Activated CD4-positive, alpha-beta T cell treated with anti-CD3 and anti-CD28 coated beads for 36 hours (primary cell): ENCODE measurements at regions not wholly inside any gene's neighbourhood (a gene's known extent, or its start where the extent isn't known, plus 50 kb on each side); places are given as distances from the start of the nearest gene placed in this dataset.

Experiments used
- ATAC-seq: fragments of 200-7000 bp; cut with Tn5 transposase; one replicate; pipeline ENCODE4 v1.10.0; 2021; ENCODE audit warnings: mild to moderate bottlenecking, moderate library complexity
- CTCF ChIA-PET: fragments of 350-600 bp; sonication (Branson Sonifier 250); formaldehyde crosslinking; loops from one replicate; lab custom pipeline; 2021; ENCODE audit warnings: antibody characterized with exemption; lab: Charles Lee
- POLR2A ChIA-PET: fragments of 350-600 bp; sonication (Branson Sonifier 250); formaldehyde crosslinking; loops from one replicate; lab custom pipeline; 2021; ENCODE audit warnings: antibody characterized with exemption, inconsistent platforms; lab: Charles Lee
- DNase-seq: peaks from one replicate; pipeline ENCODE4 v3.0.0-alpha.2; 2020
- H3K27ac Mint-ChIP-seq: one replicate; pipeline ENCODE4 v1.8.0; 2021; ENCODE audit warnings: mixed read lengths
- H3K27me3 Mint-ChIP-seq: one replicate; pipeline ENCODE4 v1.8.0; 2021; ENCODE audit warnings: mixed read lengths
- H3K36me3 Mint-ChIP-seq: one replicate; pipeline ENCODE4 v1.8.0; 2021; ENCODE audit warnings: low read depth, mixed read lengths
- H3K4me1 Mint-ChIP-seq: one replicate; pipeline ENCODE4 v1.8.0; 2021; ENCODE audit warnings: mixed read lengths
- H3K4me3 Mint-ChIP-seq: one replicate; pipeline ENCODE4 v1.8.0; 2021; ENCODE audit warnings: mild to moderate bottlenecking, moderate library complexity, mixed read lengths
- H3K9me3 Mint-ChIP-seq: one replicate; pipeline ENCODE4 v1.8.0; 2021; ENCODE audit warnings: low read depth, mixed read lengths
- intact Hi-C, 2 experiments: fragments of 100-400 bp; cut with DNase I in 1 of 2; cut with micrococcal nuclease in 1 of 2; formaldehyde crosslinking; loops; one replicate each; pipeline versions ENCODE4 v1.14.2 to v1.15.1; 2022 to 2024; cut with DNase I, micrococcal nuclease

GRCh38 chr10:61164458-61165160 lies 220.6 kb upstream of the RHOBTB1 start:
- H3K27me3 Mint-ChIP-seq, result no peaks in the 10 kb centered on the region
- intact Hi-C loops, result no loop called here
- ATAC-seq, result no peak
- no peak overlapping the region for H3K27ac Mint-ChIP-seq
- no peaks in the 10 kb centered on the region for H3K4me1 Mint-ChIP-seq
- ChIA-PET CTCF (no interaction called here), POLR2A (no interaction called here)
- no peak overlapping the region for H3K4me3 Mint-ChIP-seq
- H3K9me3 Mint-ChIP-seq, result peaks cover 3% of the 10 kb centered on the region
- DNase-seq, result no peak
- H3K36me3 Mint-ChIP-seq, result no peaks in the 10 kb centered on the region

GRCh38 chr10:61163403-61163802 lies 219.4 kb upstream of the RHOBTB1 start:
- ChIA-PET POLR2A (no interaction called here), CTCF (interaction anchor here (0.8 kb wide), 1 partner anchor 23 kb away, joined by 3 read pairs; no protein-coding TSS in a partner anchor)
- Mint-ChIP-seq H3K4me3 (no peak overlapping the region), H3K4me1 (no peaks in the 10 kb centered on the region), H3K27me3 (no peaks in the 10 kb centered on the region), H3K36me3 (no peaks in the 10 kb centered on the region), H3K9me3 (no peaks in the 10 kb centered on the region), H3K27ac (no peak overlapping the region)
- DNase-seq, result no peak
- no peak for ATAC-seq
- intact Hi-C loops, result no loop called here

- Mint-ChIP-seq H3K27me3 (peaks cover 3% of the 10 kb centered on the region), H3K9me3 (no peaks in the 10 kb centered on the region), H3K36me3 (no peaks in the 10 kb centered on the region), H3K4me3 (no peak overlapping the region), H3K27ac (no peak overlapping the region), H3K4me1 (no peaks in the 10 kb centered on the region)
- ATAC-seq, result no peak
- POLR2A ChIA-PET, result interaction anchor here (0.5 kb wide), 1 partner anchor 265 kb away, joined by 3 read pairs; no protein-coding TSS in a partner anchor
- intact Hi-C loops, result no loop called here
- CTCF ChIA-PET, result no interaction called here
- DNase-seq, result no peak
These were observed 216.3 kb upstream of the RHOBTB1 start for GRCh38 chr10:61160253-61160652.

GRCh38 chr10:61159253-61159652 lies 215.3 kb upstream of the RHOBTB1 start:
- H3K4me3 Mint-ChIP-seq, result no peak overlapping the region
- ATAC-seq (no peak), DNase-seq (no peak)
- ChIA-PET POLR2A (no interaction called here), CTCF (interaction anchor here (0.8 to 0.9 kb wide), 2 partner anchors 322 to 368 kb away, joined by 3 read pairs; no protein-coding TSS in a partner anchor)
- intact Hi-C loops, result no loop called here
- H3K36me3 Mint-ChIP-seq, result no peaks in the 10 kb centered on the region
- H3K27ac Mint-ChIP-seq, result no peak overlapping the region
- no peaks in the 10 kb centered on the region for H3K4me1 Mint-ChIP-seq
- no peaks in the 10 kb centered on the region for H3K9me3 Mint-ChIP-seq
- peaks cover 5% of the 10 kb centered on the region for H3K27me3 Mint-ChIP-seq

GRCh38 chr10:61157182-61157581 lies 213.2 kb upstream of the RHOBTB1 start:
- H3K27me3 Mint-ChIP-seq, result peaks cover 5% of the 10 kb centered on the region
- H3K9me3 Mint-ChIP-seq, result no peaks in the 10 kb centered on the region
- no peaks in the 10 kb centered on the region for H3K4me1 Mint-ChIP-seq
- ATAC-seq (no peak), DNase-seq (no peak)
- no peak overlapping the region for H3K27ac Mint-ChIP-seq
- intact Hi-C loops, result no loop called here
- no peak overlapping the region for H3K4me3 Mint-ChIP-seq
- no peaks in the 10 kb centered on the region for H3K36me3 Mint-ChIP-seq
- ChIA-PET CTCF (no interaction called here), POLR2A (no interaction called here)

- no peak overlapping the region for H3K27ac Mint-ChIP-seq
- intact Hi-C loops, result no loop called here
These were observed 209.8 kb upstream of the RHOBTB1 start for GRCh38 chr10:61153771-61154170.

GRCh38 chr10:61151059-61151458 lies 207.1 kb upstream of the RHOBTB1 start:
- H3K36me3 Mint-ChIP-seq, result no peaks in the 10 kb centered on the region
- H3K27ac Mint-ChIP-seq, result no peak overlapping the region
- H3K9me3 Mint-ChIP-seq, result no peaks in the 10 kb centered on the region
- peaks cover 7% of the 10 kb centered on the region for H3K27me3 Mint-ChIP-seq
- POLR2A ChIA-PET, result no interaction called here
- no peak for DNase-seq
- ATAC-seq, result no peak
- no peaks in the 10 kb centered on the region for H3K4me1 Mint-ChIP-seq
- CTCF ChIA-PET, result interaction anchor here (3.0 kb wide), 1 partner anchor 15 kb away, joined by 7 read pairs; no protein-coding TSS in a partner anchor
- intact Hi-C loops, result no loop called here
- H3K4me3 Mint-ChIP-seq, result no peak overlapping the region

More at GRCh38 chr10:61153771-61154170, 209.8 kb upstream of the RHOBTB1 start:
- ChIA-PET CTCF (interaction anchor here (2.3 kb wide), 1 partner anchor 13 kb away, joined by 10 read pairs; no protein-coding TSS in a partner anchor), POLR2A (interaction anchor here (0.7 kb wide), 1 partner anchor 45 kb away, joined by 3 read pairs; no protein-coding TSS in a partner anchor)
- no peak for DNase-seq
- H3K4me1 Mint-ChIP-seq, result no peaks in the 10 kb centered on the region
- H3K4me3 Mint-ChIP-seq, result no peak overlapping the region
- H3K36me3 Mint-ChIP-seq, result no peaks in the 10 kb centered on the region
- ATAC-seq, result no peak
- H3K27me3 Mint-ChIP-seq, result peaks cover 5% of the 10 kb centered on the region
- H3K9me3 Mint-ChIP-seq, result no peaks in the 10 kb centered on the region

GRCh38 chr10:61148451-61148850 lies 204.5 kb upstream of the RHOBTB1 start:
- H3K36me3 Mint-ChIP-seq, result no peaks in the 10 kb centered on the region
- ATAC-seq (no peak), DNase-seq (no peak)
- intact Hi-C loops, result loop anchor here in 1 of 2 experiments (10.0 kb wide), 1 partner anchor 686 kb away; no protein-coding TSS in a partner anchor
- H3K4me3 Mint-ChIP-seq, result no peak overlapping the region
- ChIA-PET CTCF (no interaction called here), POLR2A (no interaction called here)
- peaks cover 2% of the 10 kb centered on the region for H3K27me3 Mint-ChIP-seq
- H3K9me3 Mint-ChIP-seq, result no peaks in the 10 kb centered on the region
- H3K4me1 Mint-ChIP-seq, result no peaks in the 10 kb centered on the region
- no peak overlapping the region for H3K27ac Mint-ChIP-seq

- Mint-ChIP-seq H3K27ac (no peak overlapping the region), H3K36me3 (no peaks in the 10 kb centered on the region), H3K9me3 (no peaks in the 10 kb centered on the region), H3K27me3 (peaks cover 2% of the 10 kb centered on the region), H3K4me1 (no peaks in the 10 kb centered on the region), H3K4me3 (no peak overlapping the region)
- ChIA-PET CTCF (no interaction called here), POLR2A (no interaction called here)
- DNase-seq, result no peak
- ATAC-seq, result no peak
- intact Hi-C loops, result loop anchor here (5.0 to 10.0 kb wide), 4 partner anchors 139 to 692 kb away; no protein-coding TSS in a partner anchor
These were observed 199.0 kb upstream of the RHOBTB1 start for GRCh38 chr10:61142987-61143386.

- Mint-ChIP-seq H3K27ac (no peak overlapping the region), H3K36me3 (no peaks in the 10 kb centered on the region), H3K9me3 (no peaks in the 10 kb centered on the region), H3K27me3 (no peaks in the 10 kb centered on the region), H3K4me1 (no peaks in the 10 kb centered on the region), H3K4me3 (no peak overlapping the region)
- ATAC-seq, result no peak
- DNase-seq, result no peak
- CTCF ChIA-PET, result interaction anchor here (0.5 to 2.1 kb wide), 12 partner anchors 9 to 492 kb away, joined by 3 to 10 read pairs (median 4); no protein-coding TSS in a partner anchor
- intact Hi-C loops, result loop anchor here (1.0 to 10.0 kb wide), 6 partner anchors 141 to 694 kb away; no protein-coding TSS in a partner anchor
- POLR2A ChIA-PET, result no interaction called here
These were observed 196.9 kb upstream of the RHOBTB1 start for GRCh38 chr10:61140765-61141392.

GRCh38 chr10:61139592-61139953 lies 195.6 kb upstream of the RHOBTB1 start:
- intact Hi-C loops, result loop anchor here in 1 of 2 experiments (5.0 kb wide), 1 partner anchor 317 kb away; no protein-coding TSS in a partner anchor
- Mint-ChIP-seq H3K4me3 (no peak overlapping the region), H3K4me1 (no peaks in the 10 kb centered on the region), H3K27me3 (no peaks in the 10 kb centered on the region), H3K9me3 (no peaks in the 10 kb centered on the region), H3K27ac (no peak overlapping the region), H3K36me3 (no peaks in the 10 kb centered on the region)
- POLR2A ChIA-PET, result no interaction called here
- ATAC-seq (no peak), DNase-seq (no peak)
- CTCF ChIA-PET, result interaction anchor here (1.0 to 2.0 kb wide), 4 partner anchors 14 to 119 kb away, joined by 3 to 10 read pairs (median 4); no protein-coding TSS in a partner anchor
